NCI-H2196 (cell line): ENCODE measurements at regions not wholly inside any gene's neighbourhood (a gene's known extent, or its start where the extent isn't known, plus 50 kb on each side); places are given as distances from the start of the nearest gene placed in this dataset.
"Not testable (repeated sequence)": the region's sequence is repeated elsewhere in the genome, so short reads cannot be mapped to it uniquely, and the experiment has no call there.

Experiments used
- DNase-seq: peaks from one replicate; lab custom pipeline; 2025; ENCODE audit not compliant: unreplicated experiment; lab: John Stamatoyannopoulos, UW

- no peak for DNase-seq
These were observed 1616.1 kb upstream of the ADGRL3 start for GRCh38 chr4:59583845-59584568.

DNA sequence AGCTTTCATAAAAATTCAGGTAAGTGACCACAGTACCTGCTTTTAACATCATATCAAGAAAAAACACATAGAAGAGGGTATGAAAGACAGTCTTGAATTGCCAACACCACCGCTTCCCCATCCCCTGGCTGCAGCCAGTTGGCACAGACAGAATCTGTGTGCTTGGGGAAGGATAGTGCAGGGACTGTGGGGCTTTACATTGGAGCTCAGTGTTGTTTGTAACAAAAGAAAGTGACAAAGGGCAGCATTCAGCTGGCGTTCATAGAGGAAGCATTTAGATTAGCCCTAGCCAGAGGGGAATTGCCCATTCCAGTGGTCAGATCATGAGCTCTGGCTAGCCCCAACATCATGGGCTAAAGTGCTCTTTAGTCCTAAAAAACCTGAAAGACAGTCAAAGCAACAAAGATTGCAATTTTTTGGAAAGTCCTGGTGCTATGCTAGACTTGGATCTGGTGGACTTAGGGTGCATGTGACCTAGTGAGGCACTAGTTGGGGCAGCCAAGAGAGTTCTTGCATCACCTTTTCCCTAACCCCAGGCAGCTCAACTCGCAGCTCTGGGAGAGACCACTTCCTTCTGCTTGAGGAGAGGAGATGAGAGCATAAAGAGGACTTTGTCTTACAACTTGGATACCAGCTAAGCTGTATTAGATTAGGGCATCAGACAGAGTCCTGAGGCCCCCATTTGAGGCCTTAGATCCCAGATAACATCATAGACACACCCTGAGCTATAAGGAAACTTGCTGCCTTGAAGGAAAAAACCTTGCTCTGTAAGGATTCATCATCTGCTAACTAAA is 1602.4 kb upstream of the ADGRL3 start:
- DNase-seq = no peak

DNA sequence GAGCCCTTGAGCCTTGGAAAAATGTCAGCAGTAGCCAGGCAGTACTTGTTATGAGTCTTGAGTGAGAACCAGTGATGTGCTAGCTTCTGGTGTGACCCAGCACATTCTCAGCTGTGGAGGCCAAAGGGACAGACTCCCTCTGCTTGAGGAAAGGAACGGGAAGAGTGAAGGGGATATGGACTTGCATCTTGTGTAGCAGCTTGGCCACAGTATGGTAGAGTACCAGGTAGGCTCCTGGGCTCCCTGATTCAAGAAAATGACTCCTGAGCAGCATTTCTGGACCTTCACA is 1601.9 kb upstream of the ADGRL3 start:
- DNase-seq = no peak

GRCh38 chr4:59608466-59608865 is 1591.7 kb upstream of the ADGRL3 start:
- DNase-seq = no peak

DNA sequence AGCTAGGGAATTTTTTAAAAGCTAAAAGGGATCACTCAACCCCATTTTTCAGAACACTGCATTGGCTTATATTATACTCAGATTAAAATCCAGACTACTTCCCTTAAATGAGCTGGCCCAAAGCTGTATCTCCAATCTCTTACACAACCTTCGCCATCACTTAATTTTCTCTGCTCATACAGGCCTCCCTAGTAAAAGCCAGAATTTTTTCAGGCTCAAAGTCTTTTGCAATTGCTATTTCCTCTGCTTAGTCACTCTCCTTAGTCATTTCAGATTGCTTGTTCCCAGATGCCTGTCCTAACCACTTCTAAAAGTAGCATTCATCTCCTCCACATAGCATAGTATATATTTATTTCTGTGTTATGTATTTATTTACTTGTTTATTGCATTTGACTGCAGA is 1587.9 kb upstream of the ADGRL3 start:
- DNase-seq = no peak

DNA sequence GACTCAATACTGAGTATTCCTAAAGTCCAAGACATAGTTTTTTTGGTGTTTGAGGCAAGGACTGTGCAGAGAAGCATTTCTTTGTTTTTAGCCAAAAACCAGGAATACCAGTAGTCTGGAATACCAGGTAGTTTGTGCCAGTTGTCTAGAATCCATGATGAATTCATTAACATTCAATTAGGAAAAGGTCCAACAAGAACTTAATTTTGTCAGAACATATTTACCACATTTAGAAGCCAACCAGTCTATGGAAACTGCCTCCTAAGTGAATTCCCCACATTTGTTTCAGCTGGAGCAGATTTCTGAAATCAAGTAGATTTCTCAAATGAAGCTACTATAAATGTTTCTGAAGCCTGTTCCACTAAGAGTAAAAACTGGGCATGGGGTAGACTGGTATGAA is 1584.8 kb upstream of the ADGRL3 start:
- DNase-seq = no peak

DNA sequence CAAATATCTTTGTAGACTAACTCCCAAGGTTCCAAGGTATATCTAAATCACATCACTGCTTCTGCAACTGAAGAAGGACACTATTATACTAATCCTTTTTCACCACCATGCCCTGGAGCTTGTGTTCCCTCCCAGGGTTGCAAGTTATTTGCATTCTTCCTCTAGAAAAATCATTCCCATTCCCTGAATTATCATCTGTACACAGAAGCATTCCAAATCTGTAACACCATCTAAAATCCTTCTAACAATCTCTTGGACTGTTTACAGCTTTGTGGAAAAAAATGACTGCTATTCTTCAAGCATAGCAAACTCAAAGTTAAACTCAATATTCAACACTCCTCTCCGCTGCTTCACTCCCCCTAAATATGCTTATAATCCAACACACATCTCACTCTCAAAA is 1570.8 kb upstream of the ADGRL3 start:
- no peak for DNase-seq

- no peak for DNase-seq
These were observed 1569.9 kb upstream of the ADGRL3 start for GRCh38 chr4:59630235-59630634.

GRCh38 chr4:59630922-59631321 is 1569.2 kb upstream of the ADGRL3 start:
- no peak for DNase-seq

- no peak for DNase-seq
These were observed 1562.5 kb upstream of the ADGRL3 start for GRCh38 chr4:59637596-59637995.

DNA sequence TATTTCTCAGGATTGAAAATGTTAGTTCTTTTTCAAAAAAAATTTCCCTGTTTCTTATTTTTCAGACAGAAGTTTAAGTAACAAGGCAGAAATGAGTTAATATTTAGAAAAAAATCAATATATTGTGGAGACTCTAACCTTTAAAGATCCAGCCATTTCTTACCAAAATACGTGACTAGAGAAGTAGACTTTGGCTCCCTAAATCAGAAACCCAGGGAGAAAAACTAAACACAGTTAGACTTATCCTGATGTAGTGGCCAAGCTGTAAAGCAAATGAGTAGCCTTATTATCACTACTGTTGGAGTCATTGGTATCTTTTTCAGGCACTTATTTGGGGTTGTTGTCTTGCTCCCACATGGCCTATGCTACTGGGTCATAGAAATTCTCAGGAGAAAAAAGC is 1556.4 kb upstream of the ADGRL3 start:
- DNase-seq = no peak

DNA sequence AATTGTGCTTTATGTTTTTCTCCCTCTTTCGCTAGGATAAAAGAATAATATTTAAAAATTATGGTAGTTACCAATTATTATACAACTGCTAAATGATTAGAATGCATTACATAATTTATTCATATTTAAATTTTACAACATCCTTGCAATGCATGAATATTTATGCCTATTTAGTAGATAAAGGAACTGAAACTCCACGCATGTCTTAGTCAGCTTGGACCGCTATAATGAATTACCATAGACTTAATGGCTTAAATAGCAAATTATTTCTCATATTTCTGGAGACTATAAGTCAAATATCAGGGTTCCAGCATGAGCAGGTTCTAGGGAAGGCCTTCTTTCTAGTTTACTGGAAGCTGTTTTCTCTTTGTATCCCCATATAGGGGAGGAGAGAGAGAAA is 1555.4 kb upstream of the ADGRL3 start:
- no peak for DNase-seq

DNA sequence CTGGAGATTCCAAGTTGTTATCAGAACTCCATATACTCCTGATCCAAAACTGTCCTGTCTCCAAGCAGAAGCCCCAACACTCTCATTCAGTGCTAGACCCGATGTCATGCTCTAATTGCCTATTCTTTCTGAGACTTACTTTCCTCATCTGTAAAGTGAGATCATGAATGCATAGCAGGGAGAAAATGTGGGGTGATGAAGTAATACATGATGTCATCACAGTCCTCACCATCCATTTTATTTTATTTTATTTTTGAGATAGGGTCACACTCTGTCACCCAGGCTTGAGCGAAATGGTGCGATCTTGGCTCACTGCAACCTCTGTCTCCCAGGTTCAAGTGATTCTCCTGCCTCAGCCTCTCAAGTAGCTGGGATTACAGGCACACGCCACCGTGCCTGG is 1554.0 kb upstream of the ADGRL3 start:
- no peak for DNase-seq

GRCh38 chr4:59647011-59647410 is 1553.1 kb upstream of the ADGRL3 start:
- DNase-seq = no peak

- no peak for DNase-seq
These were observed 1552.6 kb upstream of the ADGRL3 start for GRCh38 chr4:59647500-59647899.

DNA sequence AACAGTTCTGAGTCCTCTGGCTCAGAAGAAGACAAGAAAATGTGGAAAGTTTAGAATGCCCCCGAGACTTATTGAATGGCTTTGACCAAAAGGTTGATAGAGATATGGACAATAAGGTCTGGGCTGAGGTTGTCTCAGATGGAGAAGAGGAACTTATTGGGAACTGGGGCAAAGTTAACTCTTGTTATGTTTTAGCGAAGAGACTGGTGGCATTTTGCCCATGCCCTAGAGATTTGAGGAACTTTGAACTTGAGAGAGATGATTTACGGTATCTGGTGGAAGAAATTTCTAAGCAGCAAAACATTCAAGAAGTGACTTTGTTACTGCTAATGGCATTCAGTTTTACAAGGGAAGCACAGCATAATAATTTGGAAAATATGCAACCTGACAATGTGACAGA is 1549.3 kb upstream of the ADGRL3 start:
- DNase-seq = no peak

DNA sequence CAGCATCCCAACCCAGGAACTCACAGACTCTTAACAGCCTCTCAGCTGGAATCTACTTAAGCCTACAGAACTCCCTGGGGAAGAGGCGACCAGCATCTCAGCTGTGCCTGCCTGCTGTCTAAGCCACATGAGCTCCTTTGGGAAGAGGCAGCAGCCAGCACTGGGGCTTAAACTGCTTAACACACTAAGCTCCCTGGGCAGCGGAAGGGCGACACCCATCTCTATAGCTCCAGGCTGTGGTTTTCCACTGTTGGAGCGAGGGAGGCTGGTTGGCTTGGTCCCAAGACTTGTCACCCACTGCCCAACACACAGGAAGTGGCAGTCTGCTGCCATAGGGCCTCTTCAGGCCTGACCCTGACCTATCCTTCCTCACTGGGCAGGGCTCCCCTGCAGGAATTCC is 1544.1 kb upstream of the ADGRL3 start:
- no peak for DNase-seq

GRCh38 chr4:59664771-59665170 is 1535.4 kb upstream of the ADGRL3 start:
- no peak for DNase-seq

DNA sequence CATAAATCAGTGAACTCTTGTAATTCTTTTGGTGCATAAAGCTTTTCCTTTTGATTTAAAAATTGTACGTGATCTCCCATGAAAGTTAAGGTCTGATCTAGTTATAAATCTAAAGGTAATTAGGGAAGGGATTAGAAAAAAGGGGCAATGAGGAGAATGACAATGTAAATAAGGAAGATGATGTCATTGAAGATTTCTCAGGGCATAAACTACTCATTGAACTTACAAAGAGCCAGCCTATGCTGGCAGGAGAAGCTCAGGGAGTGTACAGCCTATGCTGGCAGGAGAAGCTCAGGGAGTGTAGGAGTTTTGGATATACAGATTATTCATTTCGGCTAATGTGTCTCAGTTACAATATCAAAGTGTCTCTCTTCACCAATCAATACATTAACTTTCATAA is 1533.5 kb upstream of the ADGRL3 start:
- DNase-seq = no peak

- DNase-seq = no peak
These were observed 1529.1 kb upstream of the ADGRL3 start for GRCh38 chr4:59671037-59671436.

GRCh38 chr4:59676389-59676788 is 1523.7 kb upstream of the ADGRL3 start:
- DNase-seq = no peak

GRCh38 chr4:59676992-59677391 is 1523.1 kb upstream of the ADGRL3 start:
- not testable (repeated sequence) for DNase-seq

DNA sequence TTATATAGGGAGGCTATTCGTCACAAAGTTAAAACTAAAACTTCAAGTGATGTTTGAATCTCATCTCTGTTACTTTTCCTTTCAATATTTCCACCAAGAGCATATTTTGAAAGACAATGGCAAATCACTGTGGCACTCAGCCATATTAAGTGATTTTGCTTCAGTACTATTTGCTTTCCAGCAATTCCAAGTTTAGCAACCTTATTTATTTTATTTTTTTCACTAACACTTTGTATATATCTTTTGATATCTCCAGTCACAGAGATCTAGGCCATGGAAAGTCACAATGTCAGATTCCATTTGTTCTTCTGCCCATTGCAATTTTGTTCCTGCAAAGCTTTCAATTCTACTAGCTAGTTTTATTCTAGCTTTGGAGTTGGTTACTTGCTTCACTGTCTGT is 1514.5 kb upstream of the ADGRL3 start:
- no peak for DNase-seq
